H1 (cell line): ENCODE measurements at regions not wholly inside any gene's neighbourhood (a gene's known extent, or its start where the extent isn't known, plus 50 kb on each side); places are given as distances from the start of the nearest gene placed in this dataset.

Experiments used
- CTCF ChIA-PET: fragments of 300-600 bp; sonication (Branson Sonifier 250); formaldehyde crosslinking; loops from one replicate; lab custom pipeline; 2021; ENCODE audit not compliant: partially characterized antibody; lab: Charles Lee
- POLR2A ChIA-PET: fragments of 300-600 bp; sonication (Branson Sonifier 250); formaldehyde crosslinking; loops from one replicate; lab custom pipeline; 2021; ENCODE audit warnings: inconsistent platforms; ENCODE audit not compliant: partially characterized antibody; lab: Charles Lee
- DNase-seq, 2 experiments: peaks; one replicate each; pipeline versions ENCODE4 v3.0.0 to v3.0.0-alpha.2; 2010 to 2022; ENCODE audit warnings: low spot score in 2 of 2, low read depth in 1 of 2, mixed read lengths in 1 of 2
- FAIRE-seq: peaks from 2 replicates; lab custom pipeline; 2011; peaks lifted over from hg19 to GRCh38; lab: Jason Lieb, UNC
- H2AFZ ChIP-seq: 2 replicates; pipeline ENCODE4 v1.8.1; 2012; ENCODE audit warnings: low read length, inconsistent platforms
- H2AK5ac ChIP-seq: 2 replicates; pipeline ENCODE4 v1.6.1; 2013; ENCODE audit warnings: low read depth, low read length
- H2BK120ac ChIP-seq: replicated peaks from 2 replicates; pipeline ENCODE3; 2013; ENCODE audit warnings: low read depth, low read length, inconsistent platforms
- H2BK12ac ChIP-seq: 2 replicates; pipeline ENCODE4 v1.6.1; 2013; ENCODE audit warnings: low read depth, low read length
- H2BK15ac ChIP-seq: 2 replicates; pipeline ENCODE4 v1.6.1; 2013; ENCODE audit warnings: low read length
- H2BK20ac ChIP-seq: 2 replicates; pipeline ENCODE4 v1.6.1; 2013; ENCODE audit warnings: low read length
- H2BK5ac ChIP-seq: 2 replicates; pipeline ENCODE4 v1.6.1; 2013; ENCODE audit warnings: low read depth, low read length
- H3K14ac ChIP-seq: 2 replicates; pipeline ENCODE4 v1.6.1; 2013; ENCODE audit warnings: inconsistent platforms; ENCODE audit not compliant: insufficient read length
- H3K18ac ChIP-seq: 2 replicates; pipeline ENCODE4 v1.6.1; 2013; ENCODE audit warnings: low read length; ENCODE audit errors: extremely low read depth
- H3K23ac ChIP-seq: 2 replicates; pipeline ENCODE4 v1.6.1; 2013; ENCODE audit warnings: inconsistent platforms; ENCODE audit not compliant: insufficient read length
- H3K23me2 ChIP-seq: 2 replicates; pipeline ENCODE4 v1.6.1; 2013; ENCODE audit warnings: low read depth, low read length
- H3K27ac ChIP-seq: 2 replicates; pipeline ENCODE4 v1.6.1; 2011; ENCODE audit warnings: low read depth, low read length, inconsistent platforms
- H3K27me3 ChIP-seq, 4 experiments: replicated peaks in 1 of 4; 1 replicate in 1 of 4; 2 replicates in 3 of 4; pipeline versions ENCODE4 v1.6.1 to v1.8.1; 2011 to 2013; ENCODE audit warnings: low read length in 3 of 4, mild to moderate bottlenecking in 3 of 4, inconsistent platforms in 2 of 4, mixed read lengths in 2 of 4, moderate library complexity in 1 of 4; ENCODE audit not compliant: control insufficient read depth in 3 of 4, insufficient read depth in 3 of 4; ENCODE audit errors: extremely low read depth in 1 of 4
- H3K36me3 ChIP-seq, 4 experiments: 2 replicates each; pipeline versions ENCODE4 v1.6.1 to v1.8.1; 2011 to 2013; ENCODE audit warnings: mild to moderate bottlenecking in 4 of 4, low read length in 3 of 4, moderate library complexity in 2 of 4, control low read depth in 1 of 4, inconsistent platforms in 1 of 4; ENCODE audit not compliant: insufficient read depth in 4 of 4, control insufficient read depth in 2 of 4
- H3K4ac ChIP-seq: replicated peaks from 2 replicates; pipeline ENCODE3; 2013; ENCODE audit warnings: low read length, low read depth, mixed read lengths, inconsistent platforms; ENCODE audit not compliant: insufficient read length
- H3K4me1 ChIP-seq, 4 experiments: replicated peaks in 1 of 4; 1 replicate in 1 of 4; 2 replicates in 3 of 4; pipeline versions ENCODE4 v1.6.1 to v1.8.1; 2011 to 2013; ENCODE audit warnings: low read length in 3 of 4, inconsistent platforms in 2 of 4, mixed read lengths in 1 of 4; ENCODE audit not compliant: insufficient read depth in 4 of 4, control insufficient read depth in 3 of 4
- H3K4me2 ChIP-seq, 2 experiments: 2 replicates each; pipeline versions ENCODE4 v1.6.1 to v1.8.1; 2011 to 2013; ENCODE audit warnings: low read depth in 2 of 2, low read length in 2 of 2, control low read depth in 1 of 2, inconsistent platforms in 1 of 2, mild to moderate bottlenecking in 1 of 2; ENCODE audit not compliant: insufficient read depth in 1 of 2
- H3K4me3 ChIP-seq, 4 experiments: fragments of 200-600, 300-600 bp in 1 of 4; sonication (generic), shearing (Covaris generic), sonication (Bioruptor Twin) in 1 of 4; 2 replicates each; pipeline versions ENCODE4 v1.5.1 to v1.8.1; 2011 to 2016; ENCODE audit warnings: low read length in 4 of 4, low read depth in 3 of 4, control low read depth in 2 of 4, inconsistent platforms in 2 of 4, mild to moderate bottlenecking in 2 of 4, mixed read lengths in 1 of 4, moderate library complexity in 1 of 4; ENCODE audit not compliant: insufficient read depth in 2 of 4; ENCODE audit errors: extremely low read depth in 1 of 4
- H3K56ac ChIP-seq: replicated peaks from 2 replicates; pipeline ENCODE3; 2013; ENCODE audit warnings: low read depth, mild to moderate bottlenecking, mixed read lengths, low read length, inconsistent platforms; ENCODE audit not compliant: insufficient read length
- H3K79me1 ChIP-seq: 2 replicates; pipeline ENCODE4 v1.6.1; 2013; ENCODE audit warnings: low read depth, low read length, control low read depth
- H3K79me2 ChIP-seq, 2 experiments: 2 replicates each; pipeline versions ENCODE4 v1.6.1 to v1.8.1; 2012 to 2013; ENCODE audit warnings: low read length in 2 of 2, mild to moderate bottlenecking in 2 of 2, inconsistent platforms in 1 of 2; ENCODE audit not compliant: insufficient read depth in 2 of 2, control insufficient read depth in 1 of 2
- H3K9ac ChIP-seq, 4 experiments: replicated peaks in 1 of 4; 1 replicate in 1 of 4; 2 replicates in 3 of 4; pipeline versions ENCODE4 v1.6.1 to v1.8.1; 2011 to 2013; ENCODE audit warnings: low read depth in 3 of 4, low read length in 3 of 4, control low read depth in 2 of 4, mild to moderate bottlenecking in 2 of 4, moderate library complexity in 2 of 4, inconsistent platforms in 1 of 4; ENCODE audit errors: extremely low read depth in 1 of 4
- H3K9me3 ChIP-seq, 2 experiments: 2 replicates each; pipeline versions ENCODE4 v1.6.1 to v1.8.1; 2012 to 2013; ENCODE audit warnings: mild to moderate bottlenecking in 2 of 2, moderate library complexity in 2 of 2, control low read depth in 1 of 2, inconsistent platforms in 1 of 2, low read depth in 1 of 2, low read length in 1 of 2, mixed read lengths in 1 of 2; ENCODE audit not compliant: insufficient read depth in 2 of 2
- H4K20me1 ChIP-seq, 2 experiments: replicated peaks in 1 of 2; 2 replicates each; pipeline versions ENCODE3 to v1.8.1; 2011 to 2013; ENCODE audit warnings: inconsistent platforms in 2 of 2, low read length in 2 of 2, mild to moderate bottlenecking in 1 of 2; ENCODE audit not compliant: insufficient read depth in 2 of 2, control insufficient read depth in 1 of 2
- H4K5ac ChIP-seq: 2 replicates; pipeline ENCODE4 v1.6.1; 2013; ENCODE audit warnings: low read length, low read depth, mixed read lengths, inconsistent platforms; ENCODE audit not compliant: insufficient read length
- H4K8ac ChIP-seq: 2 replicates; pipeline ENCODE4 v1.8.0; 2013; ENCODE audit warnings: mild to moderate bottlenecking, moderate library complexity, low read length, inconsistent platforms; ENCODE audit not compliant: insufficient read depth; ENCODE audit errors: extremely low read depth
- H4K91ac ChIP-seq: replicated peaks from 2 replicates; pipeline ENCODE3; 2013; ENCODE audit warnings: low read length, mixed read lengths, inconsistent platforms; ENCODE audit not compliant: insufficient read length
- BACH1 ChIP-seq: IDR thresholded peaks from 2 replicates; pipeline ENCODE4 v1.6.1; 2012; ENCODE audit warnings: low read length, improper control_type of control experiment
- CBX5 ChIP-seq: fragments of 300-800, 300-1000 bp; sonication (generic); IDR thresholded peaks from 2 replicates; pipeline ENCODE4 v1.7.1; 2016; ENCODE audit warnings: antibody characterized with exemption, low read length, low read depth
- KDM4A ChIP-seq: IDR thresholded peaks from one replicate; pipeline ENCODE4 v1.7.1; 2012; ENCODE audit warnings: low read depth, mild to moderate bottlenecking, moderate library complexity, low read length, inconsistent platforms; ENCODE audit not compliant: severe bottlenecking
- POLR2AphosphoS5 ChIP-seq: IDR thresholded peaks from 2 replicates; pipeline ENCODE4 v1.6.1; 2011; ENCODE audit warnings: low read depth, low read length
- RAD21 ChIP-seq, 2 experiments: IDR thresholded peaks in 1 of 2; conservative IDR thresholded peaks in 1 of 2; 2 replicates each; pipeline ENCODE4 v1.6.1; 2011; ENCODE audit warnings: low read depth in 2 of 2, low read length in 2 of 2, improper control_type of control experiment in 1 of 2, inconsistent platforms in 1 of 2, mild to moderate bottlenecking in 1 of 2, moderate library complexity in 1 of 2
- SIN3A ChIP-seq, 2 experiments: IDR thresholded peaks in 1 of 2; conservative IDR thresholded peaks in 1 of 2; 2 replicates each; pipeline ENCODE4 v1.6.1; 2011 to 2012; ENCODE audit warnings: low read length in 2 of 2, improper control_type of control experiment in 1 of 2, low read depth in 1 of 2, mild to moderate bottlenecking in 1 of 2
- TAF7 ChIP-seq: optimal IDR thresholded peaks from 2 replicates; pipeline ENCODE3; 2011; ENCODE audit warnings: low read depth, mild to moderate bottlenecking, inconsistent platforms, low read length, moderate library complexity, borderline replicate concordance
- WGBS, 2 experiments: shearing (Covaris generic) in 1 of 2; methylation state at CpG; one replicate each; pipeline versions ENCODE4 v1.1.6 to v1.1.7; 2013 to 2015; ENCODE audit warnings: low lambda C conversion rate in 2 of 2, mixed read lengths in 2 of 2, inconsistent platforms in 1 of 2, low coverage in 1 of 2, missing lambda C conversion rate in 1 of 2; ENCODE audit not compliant: insufficient replicate concordance in 2 of 2, insufficient coverage in 1 of 2, insufficient read length in 1 of 2; ENCODE audit errors: extremely low coverage in 1 of 2, missing lambda C conversion rate in 1 of 2; 5-methylcytosine and 5-hydroxymethylcytosine counted together
- TF ChIP-seq, protein P1 (sequence below): IDR thresholded peaks from 2 replicates; pipeline ENCODE4 v1.6.1; 2011; ENCODE audit warnings: low read depth, mild to moderate bottlenecking, low read length; ENCODE audit not compliant: insufficient read depth
- TF ChIP-seq, protein P2 (sequence below): IDR thresholded peaks from 2 replicates; pipeline ENCODE4 v1.6.1; 2012; ENCODE audit warnings: inconsistent platforms
- TF ChIP-seq, protein P3 (sequence below): IDR thresholded peaks from 2 replicates; pipeline ENCODE4 v1.6.1; 2011; ENCODE audit warnings: low read length, improper control_type of control experiment

DNA sequence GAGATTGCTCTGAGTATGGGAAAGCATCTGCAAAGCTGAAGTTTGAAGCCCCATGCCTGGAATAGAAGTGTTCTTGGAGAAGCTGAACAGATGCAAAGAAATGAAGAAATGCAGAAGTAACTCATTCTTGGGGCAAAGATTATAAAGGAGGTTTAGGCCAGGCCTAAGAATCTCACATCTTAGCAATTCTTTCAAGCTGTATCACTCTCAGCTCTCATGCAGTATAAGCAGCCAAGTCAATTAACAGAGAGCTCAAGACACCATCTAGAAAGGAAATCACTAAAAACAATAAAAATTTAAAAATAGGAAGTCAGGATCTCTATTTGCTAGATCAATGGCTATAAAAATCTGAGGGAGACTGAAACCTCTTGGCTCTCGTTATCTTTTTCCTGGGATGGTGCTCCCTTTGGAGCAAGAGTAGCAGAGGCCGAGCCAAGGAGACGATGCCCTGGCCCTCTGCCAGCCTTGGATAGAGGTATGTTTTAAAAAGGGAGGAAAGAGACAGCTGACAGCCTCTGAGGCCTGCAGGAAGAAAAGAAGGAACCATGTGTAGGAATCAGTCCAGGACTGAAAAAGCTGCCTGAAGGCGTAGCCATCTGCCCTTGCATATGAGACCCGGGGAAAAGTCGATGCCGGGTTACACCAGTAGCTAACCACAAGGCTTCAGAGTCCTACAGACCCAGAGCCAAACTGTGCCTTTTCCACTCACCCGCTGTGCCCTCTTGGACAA lies 229.8 kb downstream of the BLID start:
- no peak overlapping the region for H2BK120ac ChIP-seq
- no peak overlapping the region for H2BK15ac ChIP-seq
- no peaks in the 10 kb centered on the region for H3K23me2 ChIP-seq
- ChIA-PET CTCF (interaction anchor here (0.8 to 1.3 kb wide), 3 partner anchors 15 to 232 kb away, joined by 3 to 6 read pairs (median 3); no protein-coding TSS in a partner anchor), POLR2A (no interaction called here)
- no peak overlapping the region for H4K5ac ChIP-seq
- no peaks in the 10 kb centered on the region for H3K27me3 ChIP-seq
- H2AFZ ChIP-seq: no peak overlapping the region
- H2BK12ac ChIP-seq: no peak overlapping the region
- H2BK20ac ChIP-seq: no peak overlapping the region
- DNase-seq: no peak
- no peak overlapping the region for H4K91ac ChIP-seq
- no peaks in the 10 kb centered on the region for H3K9me3 ChIP-seq
- no peak overlapping the region for H3K23ac ChIP-seq
- H4K20me1 ChIP-seq: no peaks in the 10 kb centered on the region
- H3K14ac ChIP-seq: no peak overlapping the region
- H3K4me1 ChIP-seq: no peaks in the 10 kb centered on the region
- H3K4me2 ChIP-seq: no peak overlapping the region
- no peak overlapping the region for H3K27ac ChIP-seq
- H3K56ac ChIP-seq: no peak overlapping the region
- no peak overlapping the region for H3K4ac ChIP-seq
- no peak overlapping the region for H2BK5ac ChIP-seq
- no peak overlapping the region for H3K4me3 ChIP-seq
- WGBS, 2 experiments: 83% methylated on average over 8 of the region's 8 CpGs; no CpG with 5 or more reads in 1 of the 2 experiments
- no peak for FAIRE-seq
- H3K36me3 ChIP-seq: no peaks in the 10 kb centered on the region
- no peak overlapping the region for H3K18ac ChIP-seq
- no peak overlapping the region for H2AK5ac ChIP-seq
- H4K8ac ChIP-seq: no peak overlapping the region
- no peak overlapping the region; a peak in 1 of 7 replicates for H3K9ac ChIP-seq
- no peaks in the 10 kb centered on the region for H3K79me1 ChIP-seq
- no peaks in the 10 kb centered on the region for H3K79me2 ChIP-seq
- TF ChIP-seq, protein P1, sequence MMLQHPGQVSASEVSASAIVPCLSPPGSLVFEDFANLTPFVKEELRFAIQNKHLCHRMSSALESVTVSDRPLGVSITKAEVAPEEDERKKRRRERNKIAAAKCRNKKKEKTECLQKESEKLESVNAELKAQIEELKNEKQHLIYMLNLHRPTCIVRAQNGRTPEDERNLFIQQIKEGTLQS: no peak
- TF ChIP-seq, protein P2, sequence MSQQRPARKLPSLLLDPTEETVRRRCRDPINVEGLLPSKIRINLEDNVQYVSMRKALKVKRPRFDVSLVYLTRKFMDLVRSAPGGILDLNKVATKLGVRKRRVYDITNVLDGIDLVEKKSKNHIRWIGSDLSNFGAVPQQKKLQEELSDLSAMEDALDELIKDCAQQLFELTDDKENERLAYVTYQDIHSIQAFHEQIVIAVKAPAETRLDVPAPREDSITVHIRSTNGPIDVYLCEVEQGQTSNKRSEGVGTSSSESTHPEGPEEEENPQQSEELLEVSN: no peak
- TF ChIP-seq BACH1 (no peak), POLR2AphosphoS5 (no peak), KDM4A (no peak), SIN3A (conservative IDR thresholded peaks at IDR 0.05 in 1 of 2, IDR thresholded peaks at IDR 0.05 in 1 of 2; ENCODE audit: low read depth in 1 of 2, low read length in 2 of 2) (no peak), CBX5 (no peak), RAD21 (IDR thresholded peaks at IDR 0.05 in 1 of 2, conservative IDR thresholded peaks at IDR 0.05 in 1 of 2; ENCODE audit: low read depth in 2 of 2, low read length in 2 of 2) (no peak), TAF7 (no peak)
- TF ChIP-seq, protein P3, sequence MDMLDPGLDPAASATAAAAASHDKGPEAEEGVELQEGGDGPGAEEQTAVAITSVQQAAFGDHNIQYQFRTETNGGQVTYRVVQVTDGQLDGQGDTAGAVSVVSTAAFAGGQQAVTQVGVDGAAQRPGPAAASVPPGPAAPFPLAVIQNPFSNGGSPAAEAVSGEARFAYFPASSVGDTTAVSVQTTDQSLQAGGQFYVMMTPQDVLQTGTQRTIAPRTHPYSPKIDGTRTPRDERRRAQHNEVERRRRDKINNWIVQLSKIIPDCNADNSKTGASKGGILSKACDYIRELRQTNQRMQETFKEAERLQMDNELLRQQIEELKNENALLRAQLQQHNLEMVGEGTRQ: no peak
